ENCODE measurements at regions not wholly inside any gene's neighbourhood (a gene's known extent, or its start where the extent isn't known, plus 50 kb on each side); places are given as distances from the start of the nearest gene placed in this dataset.

DNA sequence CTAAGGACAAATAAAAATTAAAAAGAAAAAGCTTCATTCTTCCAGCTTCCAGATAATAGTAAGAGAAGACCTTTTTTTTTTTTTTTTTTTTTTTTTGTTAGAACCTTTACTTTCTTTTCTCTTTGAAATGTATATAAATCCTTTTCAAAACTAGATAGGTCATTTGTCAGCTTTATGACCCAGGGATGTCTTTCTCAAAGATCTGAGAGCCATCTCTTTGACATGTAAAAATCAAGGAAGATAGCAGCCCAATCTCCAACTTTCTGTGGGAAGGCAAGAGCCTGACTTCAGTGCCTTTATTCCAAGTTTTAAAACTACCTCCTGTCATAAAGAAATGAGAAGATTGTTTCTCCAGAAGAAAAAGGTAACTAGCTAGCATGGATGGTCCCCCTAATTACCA lies 203.3 kb upstream of the LRFN5 start:
- no peak for DNase-seq

DNA sequence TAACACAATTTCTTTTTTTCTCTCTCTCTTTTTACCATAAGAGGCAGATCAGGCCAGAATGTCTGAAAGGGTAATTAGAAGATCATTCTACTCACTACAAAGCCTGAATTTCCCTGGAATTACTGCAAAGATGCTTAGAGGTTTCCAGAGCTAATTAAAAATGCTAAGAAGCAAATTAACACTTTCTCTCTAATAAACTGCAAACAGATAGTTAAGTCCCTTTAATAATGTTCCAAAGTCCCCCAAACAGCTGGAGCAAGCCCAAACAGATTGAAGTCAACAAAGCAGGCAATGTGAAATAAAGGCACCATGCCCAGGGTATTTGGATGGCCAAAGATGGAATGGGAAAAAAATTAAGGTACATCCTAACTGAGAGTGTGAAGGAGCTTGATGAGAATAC lies 208.8 kb upstream of the LRFN5 start:
- no peak for DNase-seq

DNA sequence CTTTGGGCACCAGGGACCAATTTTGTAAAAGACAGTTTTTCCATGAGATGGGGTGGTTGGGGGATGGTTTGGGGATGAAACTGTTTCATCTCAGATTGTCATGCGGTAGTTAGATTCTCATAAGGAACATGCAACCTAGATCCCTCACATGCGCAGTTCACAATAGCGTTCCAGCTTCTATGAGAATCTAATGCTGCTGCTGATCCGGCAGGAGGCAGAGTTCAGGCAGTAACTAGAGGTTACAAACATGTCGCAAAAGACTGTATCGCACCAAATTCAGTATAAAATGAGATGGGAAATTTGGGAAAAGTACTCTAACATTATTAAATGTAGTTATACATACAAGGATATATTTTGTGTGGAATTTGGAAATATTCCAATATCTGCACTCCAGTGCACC lies 213.2 kb upstream of the LRFN5 start:
- no peak for DNase-seq

DNA sequence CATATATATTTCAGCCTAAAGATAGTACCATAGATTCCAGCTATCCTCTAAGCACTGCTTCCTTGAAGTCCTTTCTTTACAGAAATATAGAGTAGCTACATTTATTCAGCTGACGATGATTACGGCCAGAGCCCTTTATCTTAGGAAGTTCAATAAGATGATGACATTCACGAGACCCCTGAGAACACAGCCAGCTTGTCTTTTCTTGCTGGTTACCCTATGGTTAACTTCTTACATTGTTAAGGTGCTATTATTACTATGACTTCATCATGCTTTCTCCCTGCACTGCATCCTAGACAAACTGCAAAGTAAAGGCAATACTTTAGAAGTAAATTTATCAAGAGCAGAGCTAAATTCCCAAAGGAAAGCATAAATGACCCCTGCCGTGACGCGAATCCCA lies 214.4 kb upstream of the LRFN5 start:
- no peak for DNase-seq

DNA sequence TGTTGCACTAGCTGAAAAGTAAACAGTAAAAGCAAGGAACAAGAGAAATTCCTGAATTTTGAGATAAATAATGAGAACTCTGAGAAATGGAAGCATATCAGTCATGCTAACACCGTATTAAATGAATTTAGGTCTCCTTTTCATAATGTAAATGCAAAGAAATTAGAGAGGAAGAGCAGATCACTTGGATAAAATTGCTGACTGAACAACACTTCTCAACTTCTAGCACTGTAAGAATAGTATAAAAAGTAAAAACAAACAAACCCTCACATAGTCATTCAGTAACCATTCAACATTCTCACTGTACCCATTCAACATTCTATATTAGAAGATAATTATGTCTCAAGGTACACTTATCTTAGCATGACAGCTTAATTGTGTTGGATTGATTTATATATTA lies 217.3 kb upstream of the LRFN5 start:
- DNase-seq = no peak

DNA sequence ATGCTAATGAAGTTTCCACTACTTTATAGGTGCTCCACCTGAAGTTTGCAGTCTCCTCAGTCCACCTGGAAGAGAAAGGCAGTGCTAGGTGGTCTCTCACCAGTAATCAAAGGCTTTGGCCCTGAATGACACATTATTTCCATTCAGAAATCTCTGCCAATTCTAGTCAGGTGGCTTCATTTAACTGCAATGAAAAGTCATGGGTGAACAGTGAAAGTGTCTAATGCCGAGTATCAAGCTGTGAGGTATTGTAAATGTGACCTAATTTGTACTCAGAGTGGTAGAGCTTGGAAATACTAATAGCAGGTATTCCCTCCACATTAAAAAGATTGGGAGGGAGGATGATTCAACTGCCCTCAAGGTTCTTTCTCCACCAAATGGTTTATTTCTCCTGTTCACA lies 220.9 kb upstream of the LRFN5 start:
- no peak for DNase-seq

DNA sequence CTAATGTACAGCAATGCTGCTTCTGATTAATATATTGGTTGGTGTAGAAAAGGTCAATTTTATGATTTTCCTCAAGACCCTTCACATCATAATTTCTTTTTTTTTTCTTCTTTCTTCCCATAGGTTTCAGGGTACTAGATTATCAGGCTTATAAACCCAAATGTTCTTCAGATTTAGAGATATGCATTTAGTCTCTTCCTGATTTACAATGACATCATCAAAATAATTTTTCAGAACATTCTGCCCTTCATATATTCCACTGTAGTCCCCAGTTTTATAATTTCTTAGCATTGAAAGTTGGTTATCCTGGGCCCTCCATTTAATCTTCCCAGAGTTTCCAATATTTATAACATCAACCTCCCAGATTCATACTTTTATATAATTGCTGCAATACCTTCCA lies 226.7 kb upstream of the LRFN5 start:
- DNase-seq = no peak

DNA sequence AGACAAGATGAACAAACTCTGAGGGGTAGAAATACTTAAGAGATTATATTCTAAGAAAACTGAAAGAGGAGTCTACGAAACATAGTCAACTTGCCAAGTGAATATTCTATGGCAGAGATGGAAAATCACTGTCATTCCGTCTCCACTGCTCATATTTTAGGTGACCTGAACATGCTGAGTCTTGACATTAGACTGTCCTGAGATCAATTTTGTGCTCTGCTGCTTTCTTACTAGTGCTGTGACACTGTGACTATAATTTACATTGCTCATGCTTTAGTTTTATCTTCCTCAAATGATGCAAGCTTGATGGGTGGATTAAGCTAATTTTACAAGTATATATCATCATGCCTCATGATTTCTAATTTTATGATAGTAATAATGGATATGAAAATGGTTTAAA lies 228.2 kb upstream of the LRFN5 start:
- no peak for DNase-seq

DNA sequence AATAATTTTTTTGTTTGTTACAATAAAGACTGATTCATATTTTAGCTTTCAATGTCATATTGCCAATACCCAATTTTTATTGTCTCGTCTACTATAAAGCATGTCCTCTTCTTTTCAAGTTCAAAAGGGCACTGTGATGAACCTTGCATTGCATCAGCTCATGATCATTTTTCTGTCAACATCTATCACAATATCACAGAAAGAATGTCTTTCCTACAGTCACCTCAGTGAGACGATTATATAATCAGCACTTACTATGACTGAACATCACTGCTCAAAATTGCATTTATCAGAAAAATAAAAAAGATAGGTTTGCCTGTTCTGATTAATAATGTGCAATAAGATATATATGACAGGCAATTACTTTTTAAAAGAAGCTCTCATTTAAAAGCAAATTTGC lies 228.7 kb upstream of the LRFN5 start:
- DNase-seq = peak; percentile 2

DNA sequence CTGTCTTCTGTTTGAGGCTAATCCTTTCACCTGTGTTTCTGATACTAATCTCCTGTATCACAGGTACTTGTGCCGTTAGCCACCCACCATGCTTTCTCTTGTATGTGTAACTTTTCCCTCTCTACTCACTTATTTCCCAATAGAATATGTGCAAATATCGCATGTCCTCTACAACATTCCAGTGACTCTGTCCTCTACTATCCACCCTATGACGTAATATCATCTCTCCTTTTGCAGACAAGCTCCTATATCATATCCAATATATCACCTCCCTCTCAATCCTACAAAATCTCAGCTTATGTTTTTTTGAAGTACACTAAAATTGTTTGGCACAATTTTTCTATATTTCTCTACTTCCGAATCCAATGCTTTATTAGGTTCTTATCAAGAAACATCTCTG lies 232.6 kb upstream of the LRFN5 start:
- DNase-seq = no peak

DNA sequence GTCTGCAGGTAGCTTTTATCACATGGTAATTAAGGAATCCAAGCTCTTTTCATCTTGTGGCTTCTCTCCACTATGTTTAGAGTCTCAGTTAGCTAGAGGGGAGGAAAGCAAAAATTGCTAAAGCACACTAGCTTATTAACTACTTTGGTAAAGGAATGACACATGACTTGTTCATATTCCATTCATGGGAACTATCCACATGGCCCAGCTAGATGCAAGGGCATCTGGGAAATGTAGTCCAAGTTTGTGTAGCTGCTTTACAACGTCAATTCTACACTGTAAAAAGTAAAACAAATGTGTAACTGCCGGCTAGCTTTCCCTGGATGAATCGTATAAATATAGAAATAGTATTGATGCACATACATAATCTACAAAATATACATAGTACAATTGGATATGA lies 244.5 kb upstream of the LRFN5 start:
- no peak for DNase-seq

DNA sequence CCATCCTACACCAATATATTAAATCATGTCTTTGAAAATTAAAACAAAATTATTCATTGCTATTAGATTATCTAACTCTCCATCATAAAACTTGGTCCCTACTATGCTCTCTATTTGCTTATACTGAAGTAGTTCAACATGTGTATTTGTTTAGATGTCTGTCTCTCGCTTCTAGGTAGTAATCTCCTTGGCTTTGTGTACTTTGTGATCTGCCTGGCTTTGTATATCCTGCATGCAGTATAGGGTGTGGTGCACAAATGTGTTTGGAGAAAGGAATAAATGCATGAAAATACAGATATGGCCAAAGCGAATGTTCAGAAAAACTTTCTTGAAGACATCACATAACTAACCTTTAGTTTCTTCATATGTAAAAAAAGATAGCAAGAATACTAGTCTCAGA lies 246.6 kb upstream of the LRFN5 start:
- no peak for DNase-seq

DNA sequence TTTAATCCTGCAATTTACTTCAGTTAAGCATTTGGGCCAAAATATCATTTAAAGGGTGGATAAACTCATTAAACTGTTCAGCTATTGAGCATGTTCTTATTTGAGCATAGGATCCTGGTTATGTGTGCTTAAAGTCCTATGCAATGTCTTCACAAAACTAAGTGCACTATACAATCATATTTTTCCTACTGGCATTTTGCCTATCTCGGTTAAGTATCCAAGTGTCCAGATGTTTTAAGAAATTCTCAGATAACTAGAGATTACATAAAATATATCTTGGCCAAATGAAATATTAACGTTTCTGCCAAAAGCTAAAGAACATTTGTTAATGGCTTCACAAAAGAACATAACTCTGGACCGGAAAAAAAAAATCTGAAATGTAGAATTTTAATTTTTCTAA lies 250.8 kb upstream of the LRFN5 start:
- no peak for DNase-seq

DNA sequence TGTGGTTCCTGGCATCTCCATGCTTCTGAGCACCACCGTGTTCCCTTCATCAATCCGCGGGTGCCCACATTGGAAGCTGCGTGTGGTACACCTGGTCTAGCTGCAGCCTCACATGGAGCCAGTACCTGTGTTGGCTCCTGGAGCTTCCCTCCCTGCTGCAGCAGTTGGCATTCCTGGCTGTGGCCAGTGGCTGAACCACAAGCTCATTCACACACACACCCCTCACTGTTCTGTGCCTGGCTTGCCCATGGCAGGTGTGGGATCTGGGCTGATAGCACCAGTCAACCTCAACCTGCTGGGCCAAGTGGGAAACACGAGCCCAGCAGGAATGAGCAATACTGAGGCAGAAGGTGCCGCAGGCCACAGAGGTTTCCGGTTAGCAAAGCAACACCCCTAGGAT lies 256.2 kb upstream of the LRFN5 start:
- no peak for DNase-seq

DNA sequence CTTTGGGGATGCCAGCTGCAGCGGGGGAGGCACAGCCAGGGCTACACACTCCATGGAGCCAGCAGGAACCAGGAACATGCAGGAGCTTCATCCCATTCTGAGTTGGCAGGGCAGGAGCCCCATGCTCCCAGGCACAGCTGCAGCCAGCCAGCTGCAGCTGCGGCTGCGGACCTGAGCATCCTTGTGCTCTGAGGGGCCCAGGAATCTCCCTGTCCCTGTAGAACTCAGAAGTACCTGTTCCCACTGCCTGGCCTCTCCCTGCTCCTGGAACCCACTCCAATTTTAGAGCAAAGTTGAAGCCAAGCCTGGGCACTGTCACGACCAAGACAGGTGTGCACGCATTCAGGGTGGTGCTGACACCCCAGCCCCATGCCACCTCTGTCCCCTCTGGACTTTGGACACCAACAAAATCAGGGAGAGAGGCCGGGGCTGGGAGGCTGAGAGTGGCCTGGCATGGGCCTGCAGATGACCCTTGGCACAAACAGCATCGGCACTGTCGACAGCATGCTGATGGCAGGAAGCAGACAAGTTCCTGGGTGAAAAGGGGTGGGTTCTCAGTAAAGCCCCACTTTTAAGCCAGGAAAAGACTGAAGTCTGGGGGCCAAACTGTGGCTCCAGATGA lies 257.3 kb upstream of the LRFN5 start:
- DNase-seq = no peak

DNA sequence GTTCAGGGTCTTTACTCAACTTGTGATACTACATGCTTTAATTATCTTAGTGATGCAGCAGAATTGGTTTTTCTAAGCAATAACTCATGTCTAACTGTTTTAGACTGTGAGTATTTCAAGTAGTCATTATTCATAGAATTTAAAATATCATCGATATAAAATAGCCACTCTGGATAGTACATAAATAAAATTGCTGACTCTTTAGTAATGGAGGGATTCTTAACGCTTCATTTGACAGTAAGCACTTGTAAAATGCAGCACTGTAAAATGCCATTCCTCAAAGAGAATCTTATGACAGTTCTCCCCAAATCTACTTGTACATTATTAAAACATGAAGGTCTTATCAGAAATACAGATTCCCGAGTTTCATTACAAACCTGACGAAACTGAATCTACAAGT lies 262.8 kb upstream of the LRFN5 start:
- no peak for DNase-seq

DNA sequence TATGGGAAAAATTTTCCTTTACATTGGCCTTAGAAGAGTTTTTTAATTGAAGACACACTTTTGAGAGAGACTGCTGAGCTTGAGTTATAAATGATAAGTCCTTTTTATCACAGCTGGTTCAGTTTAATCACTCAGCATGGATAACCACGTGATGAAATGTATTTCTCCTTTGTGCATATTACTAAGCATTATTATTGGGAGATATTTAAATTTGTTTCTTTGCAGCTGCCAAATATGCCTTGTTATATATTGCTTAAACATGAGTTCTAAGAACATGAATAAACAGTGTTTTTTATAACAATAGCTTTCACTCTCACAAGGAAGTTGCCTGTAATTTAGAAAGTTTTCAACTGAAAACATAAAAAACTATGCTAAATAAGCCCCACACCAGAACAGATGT lies 293.5 kb upstream of the LRFN5 start:
- no peak for DNase-seq

DNA sequence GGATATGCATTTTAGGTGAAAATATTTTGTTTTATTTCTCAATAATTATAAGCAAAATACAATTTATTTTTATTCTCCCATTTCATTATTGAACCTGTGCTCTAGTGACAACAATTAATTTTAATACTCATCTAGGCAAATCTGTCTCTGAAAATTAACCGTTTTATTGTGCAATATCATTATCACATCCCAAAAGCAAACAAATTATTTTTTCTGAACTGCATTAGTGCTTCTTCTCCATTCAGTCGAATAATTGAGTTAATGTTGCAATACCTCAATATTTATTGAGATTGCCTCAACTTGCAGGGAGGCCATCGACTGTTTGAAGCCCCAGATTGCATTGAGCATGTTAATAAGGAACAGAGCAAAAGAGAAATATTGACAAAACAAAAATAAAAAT lies 303.2 kb upstream of the LRFN5 start:
- no peak for DNase-seq

DNA sequence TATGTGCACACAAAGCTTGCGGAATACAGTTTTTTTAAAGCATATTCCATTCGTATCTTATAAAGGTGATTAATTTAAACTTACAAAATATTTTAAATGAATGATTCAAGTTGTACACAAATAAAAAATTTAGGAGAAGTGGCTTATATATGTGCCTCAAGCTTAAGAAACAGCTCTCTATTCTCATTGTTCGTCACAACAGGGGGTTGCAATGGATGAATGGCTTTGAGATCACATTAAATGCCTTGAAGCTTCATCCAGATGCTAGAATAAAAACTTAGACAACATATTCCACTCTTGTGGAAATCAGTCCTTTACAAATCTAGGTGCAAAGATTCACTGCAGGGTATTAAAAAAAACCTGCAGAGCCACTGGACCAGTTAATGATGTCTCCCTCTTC lies 303.9 kb upstream of the LRFN5 start:
- no peak for DNase-seq

DNA sequence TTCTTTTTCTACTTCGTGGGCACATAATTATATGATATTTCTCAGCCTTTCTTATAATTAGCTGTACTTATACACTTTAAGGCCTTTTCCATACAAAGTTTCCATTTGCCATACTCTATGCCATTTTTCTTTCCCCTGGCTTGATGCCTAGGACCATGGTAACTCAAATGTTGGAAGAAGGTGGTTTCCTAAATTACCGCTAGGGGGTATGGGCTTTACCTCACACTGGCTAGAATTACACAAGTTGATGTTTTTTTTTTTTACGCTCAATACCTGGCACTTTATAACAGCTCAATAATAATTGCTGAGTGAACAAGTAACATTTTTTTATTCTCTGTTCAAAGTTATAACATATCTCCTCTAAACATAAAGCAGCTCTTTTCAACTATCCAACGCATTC lies 306.8 kb upstream of the LRFN5 start:
- DNase-seq = no peak

DNA sequence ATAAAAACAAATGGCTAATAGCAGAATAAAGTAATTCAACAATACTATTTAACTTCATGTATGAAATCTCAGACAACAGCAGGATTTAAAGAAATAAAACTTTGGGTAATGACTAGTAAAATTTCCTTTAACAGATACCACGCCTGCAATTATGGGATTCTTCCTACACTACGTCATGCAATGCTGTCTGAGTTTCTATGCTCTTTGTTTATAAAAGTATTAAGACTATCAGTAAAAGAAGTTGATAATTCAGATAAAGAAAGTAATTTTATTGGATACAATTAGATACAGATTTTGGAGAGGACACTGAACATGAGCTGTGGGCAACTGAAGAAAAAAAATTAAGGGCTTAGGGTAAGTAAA lies 308.4 kb upstream of the LRFN5 start:
- no peak for DNase-seq

DNA sequence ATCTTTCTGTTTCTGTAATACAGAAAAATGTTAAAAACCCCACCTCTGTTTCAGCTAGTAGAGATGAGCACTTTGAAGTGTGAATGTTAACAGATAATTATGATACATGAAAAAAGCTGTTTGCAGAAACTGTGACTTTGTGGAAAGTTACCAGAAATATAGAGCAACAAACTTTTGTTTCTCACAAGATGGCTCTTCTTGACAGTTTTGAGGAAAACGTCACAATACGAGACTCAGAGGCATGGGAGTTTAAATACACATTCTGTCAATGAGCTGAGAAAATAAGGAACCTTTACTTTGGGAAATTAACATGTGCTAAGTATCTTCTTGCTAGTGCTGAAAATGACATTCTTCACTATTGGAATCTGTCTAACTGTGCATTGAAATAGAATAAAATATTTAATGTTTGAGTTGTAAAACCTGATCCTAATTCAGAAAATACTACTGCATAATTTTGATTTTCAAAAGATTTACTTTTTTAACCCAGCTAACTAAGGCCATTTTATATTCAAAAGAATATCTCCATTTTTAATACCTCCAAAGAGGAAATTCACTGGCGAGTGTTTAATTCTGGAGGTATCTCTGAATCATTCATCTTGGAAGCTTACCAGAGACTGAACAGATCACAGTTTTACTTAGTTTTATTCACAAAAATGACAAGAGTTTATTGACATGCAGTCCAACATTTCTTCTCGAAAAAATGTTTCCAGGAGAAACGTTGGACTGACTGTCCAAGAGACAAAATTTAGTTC lies 308.9 kb upstream of the LRFN5 start:
- DNase-seq = no peak

DNA sequence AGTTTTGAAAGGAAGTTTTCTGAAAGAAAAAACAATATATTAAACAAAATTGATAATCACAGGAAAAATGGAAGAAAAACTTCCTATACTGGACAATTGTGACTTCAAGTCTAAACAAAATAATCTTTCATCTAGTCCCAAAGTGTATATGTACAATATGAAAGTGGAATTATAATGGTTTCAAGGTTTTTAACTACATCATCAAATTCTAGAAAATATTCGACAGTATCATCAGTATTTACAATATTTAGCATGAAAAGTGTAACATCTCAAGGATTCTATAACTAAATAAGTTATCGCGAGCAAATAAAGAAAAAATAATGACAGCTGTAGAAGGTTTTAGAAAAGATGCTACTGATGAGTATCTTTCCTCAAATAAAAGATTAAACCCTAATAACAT lies 310.9 kb upstream of the LRFN5 start:
- no peak for DNase-seq

DNA sequence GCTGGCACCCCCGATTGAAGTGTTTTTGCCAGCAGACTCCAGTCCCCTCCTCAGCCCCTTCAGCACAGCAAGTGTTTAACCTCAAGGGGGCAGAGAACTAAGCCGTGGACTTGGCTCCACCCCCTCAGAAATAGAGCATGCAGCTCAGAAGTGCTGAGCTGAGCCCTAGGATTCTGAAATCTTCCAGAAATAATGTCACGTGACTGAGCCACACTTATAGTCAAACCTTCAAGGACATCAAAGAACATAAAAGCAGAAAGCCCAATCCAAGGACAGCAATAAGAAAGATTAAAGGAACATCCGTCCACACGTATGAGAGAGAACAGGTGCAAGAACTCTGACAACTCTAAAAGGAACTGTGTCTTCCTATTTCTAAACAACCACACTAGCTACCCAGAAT lies 317.7 kb upstream of the LRFN5 start:
- DNase-seq = no peak

DNA sequence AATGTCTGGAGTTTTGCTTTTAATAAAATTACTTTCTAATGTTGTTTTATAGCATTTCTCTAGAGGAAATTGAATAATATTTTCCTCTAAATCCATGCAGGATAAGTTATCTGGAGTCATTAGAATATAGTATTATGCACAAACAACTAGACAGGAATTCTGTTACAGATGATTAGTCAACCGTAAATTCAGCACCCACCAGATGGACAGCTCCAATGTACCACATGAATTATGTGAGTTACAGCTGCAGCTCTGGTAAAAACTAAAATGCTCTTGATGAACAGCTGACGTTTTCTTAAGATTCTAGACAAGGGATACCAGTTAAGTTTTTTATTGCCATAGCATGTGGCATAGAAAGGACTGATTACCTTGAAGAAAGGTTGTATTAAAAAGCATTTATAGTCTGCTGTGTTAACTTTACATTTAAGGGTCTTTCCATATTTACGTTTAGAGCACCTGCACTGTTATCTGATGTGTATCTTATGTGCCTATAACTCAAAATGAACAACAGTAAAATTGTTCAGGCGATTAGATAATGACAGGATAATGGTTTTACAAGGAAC lies 321.4 kb upstream of the LRFN5 start:
- DNase-seq = peak; percentile 70
